Natural killer cell (primary cell): ENCODE measurements at regions not wholly inside any gene's neighbourhood (a gene's known extent, or its start where the extent isn't known, plus 50 kb on each side); places are given as distances from the start of the nearest gene placed in this dataset.

Source experiments
- ATAC-seq, 3 donors: fragments of 150-1000 bp in 2 of 3; fragments of 200-7000 bp in 1 of 3; cut with Tn5 transposase; 1 replicate in 1 of 3; 2 replicates in 2 of 3; pipeline ENCODE4 v1.10.0; 2021; ENCODE audit warnings: mild to moderate bottlenecking in 2 of 3, moderate library complexity in 2 of 3
- DNase-seq, 2 donors: peaks; one replicate each; pipeline versions ENCODE4 v3.0.0 to v3.0.0-alpha.2; 2013 to 2021; ENCODE audit warnings: mixed read lengths in 1 of 2
- H3K27ac ChIP-seq: one replicate; pipeline ENCODE4 v1.5.1; 2013; ENCODE audit warnings: mild to moderate bottlenecking, low read length
- H3K27me3 ChIP-seq: one replicate; pipeline ENCODE4 v1.6.1; 2013; ENCODE audit warnings: low read length; ENCODE audit not compliant: control insufficient read depth, insufficient read depth
- H3K36me3 ChIP-seq: one replicate; pipeline ENCODE4 v1.6.1; 2013; ENCODE audit warnings: low read length; ENCODE audit not compliant: control insufficient read depth, insufficient read depth
- H3K4me1 ChIP-seq: one replicate; pipeline ENCODE4 v1.6.1; 2013; ENCODE audit warnings: low read length; ENCODE audit not compliant: control insufficient read depth, insufficient read depth
- H3K4me3 ChIP-seq: one replicate; pipeline ENCODE4 v1.5.1; 2013; ENCODE audit warnings: low read length
- H3K9me3 ChIP-seq: one replicate; pipeline ENCODE4 v1.6.1; 2013; ENCODE audit warnings: low read length; ENCODE audit not compliant: control insufficient read depth, insufficient read depth
- H3K27ac Mint-ChIP-seq, 2 donors: one replicate each; pipeline ENCODE4 v1.8.0; 2022; ENCODE audit warnings: mild to moderate bottlenecking in 2 of 2, mixed read lengths in 2 of 2, moderate library complexity in 1 of 2
- H3K27me3 Mint-ChIP-seq, 2 donors: one replicate each; pipeline ENCODE4 v1.8.0; 2022; ENCODE audit warnings: low read depth in 2 of 2, mixed read lengths in 2 of 2
- H3K36me3 Mint-ChIP-seq: one replicate; pipeline ENCODE4 v1.8.0; 2022; ENCODE audit warnings: mixed read lengths
- H3K4me1 Mint-ChIP-seq, 2 donors: one replicate each; pipeline ENCODE4 v1.8.0; 2022; ENCODE audit warnings: mixed read lengths in 2 of 2
- H3K4me3 Mint-ChIP-seq: one replicate; pipeline ENCODE4 v1.8.0; 2022; ENCODE audit warnings: mild to moderate bottlenecking, moderate library complexity, mixed read lengths
- H3K9me3 Mint-ChIP-seq, 2 donors: one replicate each; pipeline ENCODE4 v1.8.0; 2022; ENCODE audit warnings: mixed read lengths in 2 of 2
- CTCF ChIP-seq: fragments of 200-600 bp; IDR thresholded peaks from one replicate; pipeline ENCODE4 v1.8.0; 2022; ENCODE audit warnings: antibody characterized with exemption
- WGBS: methylation state at CpG from one replicate; pipeline ENCODE4 v1.1.7; 2013; ENCODE audit warnings: missing lambda C conversion rate; ENCODE audit not compliant: insufficient coverage; 5-methylcytosine and 5-hydroxymethylcytosine counted together
- intact Hi-C: fragments of 100-400 bp; cut with micrococcal nuclease; formaldehyde crosslinking; loops from one replicate; pipeline ENCODE4 v1.14.2; 2022

- 89% methylated on average over 3 of the region's 3 CpGs for WGBS
Measured at GRCh38 chr3:7812490-7812889, 689.1 kb upstream of the LMCD1 start.

GRCh38 chr3:7813365-7813764, 688.3 kb upstream of the LMCD1 start:
- no peak overlapping the region for H3K4me3 Mint-ChIP-seq
- no peak overlapping the region for H3K27ac Mint-ChIP-seq

More at GRCh38 chr3:7812490-7812889, 689.1 kb upstream of the LMCD1 start:
- DNase-seq (no peak), ATAC-seq (no peak)
- H3K4me3 ChIP-seq, result no peak overlapping the region
- H3K27me3 Mint-ChIP-seq, result no peaks in the 10 kb centered on the region
- TF ChIP-seq CTCF, result no peak
- no peak overlapping the region for H3K4me3 Mint-ChIP-seq
- H3K9me3 Mint-ChIP-seq, result peaks cover 0 to 4% of the 10 kb centered on the region in 2 donors
- H3K36me3 Mint-ChIP-seq, result no peaks in the 10 kb centered on the region
- intact Hi-C loops, result no loop called here
- no peaks in the 10 kb centered on the region for H3K4me1 Mint-ChIP-seq
- H3K4me1 ChIP-seq, result no peaks in the 10 kb centered on the region
- no peak overlapping the region for H3K27ac Mint-ChIP-seq
- no peak overlapping the region for H3K27ac ChIP-seq
- no peaks in the 10 kb centered on the region for H3K27me3 ChIP-seq
- H3K36me3 ChIP-seq, result no peaks in the 10 kb centered on the region
- no peaks in the 10 kb centered on the region for H3K9me3 ChIP-seq

GRCh38 chr3:7817239-7817638, 684.4 kb upstream of the LMCD1 start:
- intact Hi-C loops, result no loop called here
- Histone ChIP-seq H3K4me3 (no peak overlapping the region), H3K9me3 (no peaks in the 10 kb centered on the region), H3K36me3 (no peaks in the 10 kb centered on the region), H3K4me1 (no peaks in the 10 kb centered on the region), H3K27ac (no peak overlapping the region), H3K27me3 (no peaks in the 10 kb centered on the region)
- no peaks in the 10 kb centered on the region for H3K36me3 Mint-ChIP-seq
- no peaks in the 10 kb centered on the region for H3K4me1 Mint-ChIP-seq
- no peaks in the 10 kb centered on the region for H3K27me3 Mint-ChIP-seq
- peaks cover 5 to 9% of the 10 kb centered on the region in 2 donors for H3K9me3 Mint-ChIP-seq
- H3K4me3 Mint-ChIP-seq, result no peak overlapping the region
- WGBS, result 95% methylated on average over 3 of the region's 3 CpGs
- TF ChIP-seq CTCF, result no peak
- DNase-seq, result no peak
- no peak for ATAC-seq
- H3K27ac Mint-ChIP-seq, result no peak overlapping the region

More at GRCh38 chr3:7813365-7813764, 688.3 kb upstream of the LMCD1 start:
- ATAC-seq (no peak), DNase-seq (no peak)
- intact Hi-C loops, result no loop called here
- Mint-ChIP-seq H3K27me3 (no peaks in the 10 kb centered on the region), H3K9me3 (peaks cover 0 to 6% of the 10 kb centered on the region in 2 donors), H3K36me3 (no peaks in the 10 kb centered on the region), H3K4me1 (no peaks in the 10 kb centered on the region)
- no peaks in the 10 kb centered on the region for H3K36me3 ChIP-seq
- no peaks in the 10 kb centered on the region for H3K27me3 ChIP-seq
- no peaks in the 10 kb centered on the region for H3K4me1 ChIP-seq
- no peak for TF ChIP-seq CTCF
- WGBS, result no CpG with 5 or more reads among the region's 1 CpG
- H3K4me3 ChIP-seq, result no peak overlapping the region
- H3K9me3 ChIP-seq, result no peaks in the 10 kb centered on the region
- no peak overlapping the region for H3K27ac ChIP-seq

- peaks cover 14% of the 10 kb centered on the region for H3K9me3 ChIP-seq
- no peaks in the 10 kb centered on the region for H3K27me3 Mint-ChIP-seq
- peaks cover 15% of the 10 kb centered on the region for H3K36me3 Mint-ChIP-seq
- TF ChIP-seq CTCF, result no peak
- H3K27me3 ChIP-seq, result no peaks in the 10 kb centered on the region
- H3K4me1 Mint-ChIP-seq, result no peaks in the 10 kb centered on the region
- WGBS, result 100% methylated on average over 2 of the region's 2 CpGs
- no peaks in the 10 kb centered on the region for H3K36me3 ChIP-seq
- no peak overlapping the region for H3K4me3 ChIP-seq
- intact Hi-C loops, result no loop called here
- DNase-seq, result no peak
- H3K4me3 Mint-ChIP-seq, result no peak overlapping the region
- H3K4me1 ChIP-seq, result no peaks in the 10 kb centered on the region
- no peak overlapping the region for H3K27ac ChIP-seq
- no peak for ATAC-seq
- H3K27ac Mint-ChIP-seq, result no peak overlapping the region
- peaks cover 16 to 19% of the 10 kb centered on the region in 2 donors for H3K9me3 Mint-ChIP-seq
Measured at GRCh38 chr3:7820969-7821368, 680.7 kb upstream of the LMCD1 start.
